Endothelial cell of umbilical vein (primary cell): ENCODE measurements at regions not wholly inside any gene's neighbourhood (a gene's known extent, or its start where the extent isn't known, plus 50 kb on each side); places are given as distances from the start of the nearest gene placed in this dataset.

Experiments
- BruUV-seq: library from RNA; stranded (reverse); fragments of 400-500 nt; replicated peaks from 2 replicates; lab custom pipeline; 2021; lab: Mats Ljungman, UMichigan
- CTCF ChIA-PET: fragments of 300-600, 350-600 bp; sonication (Branson Sonifier 250); formaldehyde crosslinking; loops from one replicate; lab custom pipeline; 2021; ENCODE audit warnings: antibody characterized with exemption, inconsistent platforms; lab: Charles Lee
- POLR2A ChIA-PET: fragments of 300-600, 350-600 bp; sonication (Branson Sonifier 250); formaldehyde crosslinking; loops from one replicate; lab custom pipeline; 2021; ENCODE audit warnings: antibody characterized with exemption, inconsistent platforms; lab: Charles Lee
- DNase-seq: peaks from one replicate; pipeline ENCODE4 v3.0.0-alpha.2; 2011; ENCODE audit warnings: low read depth, low spot score
- FAIRE-seq: peaks from 2 replicates; lab custom pipeline; 2011; peaks lifted over from hg19 to GRCh38; lab: Jason Lieb, UNC
- H2AFZ ChIP-seq: 2 replicates; pipeline ENCODE4 v1.6.0; 2012; ENCODE audit warnings: low read depth, low read length, control low read depth, inconsistent platforms
- H3K27ac ChIP-seq: 2 replicates; pipeline ENCODE4 v1.5.1; 2011; ENCODE audit warnings: low read depth, mild to moderate bottlenecking, control low read depth, low read length, moderate library complexity; ENCODE audit not compliant: insufficient read depth
- H3K27me3 ChIP-seq, 2 experiments: 2 replicates each; pipeline versions ENCODE4 v1.6.0 to v1.6.1; 2011; ENCODE audit warnings: low read length in 2 of 2, mixed read lengths in 1 of 2; ENCODE audit not compliant: control insufficient read depth in 2 of 2, insufficient read depth in 2 of 2
- H3K36me3 ChIP-seq, 2 experiments: 2 replicates in 1 of 2; 3 replicates in 1 of 2; pipeline ENCODE4 v1.5.1; 2011; ENCODE audit warnings: low read length in 2 of 2, mild to moderate bottlenecking in 1 of 2, moderate library complexity in 1 of 2; ENCODE audit not compliant: control insufficient read depth in 2 of 2, insufficient read depth in 2 of 2; ENCODE audit errors: extremely low read depth in 1 of 2
- H3K4me1 ChIP-seq: 3 replicates; pipeline ENCODE4 v1.5.1; 2011; ENCODE audit warnings: mild to moderate bottlenecking, low read length; ENCODE audit not compliant: control insufficient read depth, insufficient read depth; ENCODE audit errors: extremely low read depth
- H3K4me2 ChIP-seq: 2 replicates; pipeline ENCODE4 v1.6.1; 2011; ENCODE audit warnings: low read length, control low read depth, mixed read lengths; ENCODE audit not compliant: insufficient read depth
- H3K4me3 ChIP-seq, 3 experiments: fragments of 200-600 bp in 1 of 3; sonication (generic), shearing (Covaris generic) in 1 of 3; replicated peaks in 1 of 3; 2 replicates each; pipeline ENCODE4 v1.5.1; 2011 to 2016; ENCODE audit warnings: control low read depth in 3 of 3, low read length in 3 of 3, mild to moderate bottlenecking in 2 of 3, inconsistent platforms in 1 of 3, low read depth in 1 of 3, moderate library complexity in 1 of 3; ENCODE audit not compliant: insufficient read depth in 1 of 3
- H3K79me2 ChIP-seq: 2 replicates; pipeline ENCODE4 v1.6.0; 2012; ENCODE audit warnings: low read length, inconsistent platforms; ENCODE audit not compliant: control insufficient read depth, insufficient read depth
- H3K9ac ChIP-seq: replicated peaks from 2 replicates; pipeline ENCODE3; 2011; ENCODE audit warnings: low read length, control low read depth; ENCODE audit not compliant: insufficient read depth; ENCODE audit errors: extremely low read depth
- H3K9me1 ChIP-seq: replicated peaks from 3 replicates; pipeline ENCODE4 v1.6.0; 2011; ENCODE audit warnings: mild to moderate bottlenecking, low read length; ENCODE audit not compliant: control insufficient read depth, insufficient read depth; ENCODE audit errors: extremely low read depth
- H3K9me3 ChIP-seq: replicated peaks from 2 replicates; pipeline ENCODE4 v1.5.1; 2012; ENCODE audit warnings: low read length, inconsistent platforms; ENCODE audit not compliant: control insufficient read depth, insufficient read depth
- H4K20me1 ChIP-seq: replicated peaks from 2 replicates; pipeline ENCODE3; 2011; ENCODE audit warnings: mild to moderate bottlenecking, low read length; ENCODE audit not compliant: control insufficient read depth, insufficient read depth; ENCODE audit errors: extremely low read depth
- CTCF ChIP-seq, 2 donors: IDR thresholded peaks; 1 replicate in 1 of 2; 2 replicates in 1 of 2; pipeline ENCODE4 v1.5.1; 2011; ENCODE audit warnings: low read length in 2 of 2, mild to moderate bottlenecking in 2 of 2, moderate library complexity in 2 of 2, control low read depth in 1 of 2, inconsistent platforms in 1 of 2, low read depth in 1 of 2; ENCODE audit not compliant: insufficient read depth in 1 of 2; ENCODE audit errors: extremely low read depth in 1 of 2
- EZH2 ChIP-seq: IDR thresholded peaks from 2 replicates; pipeline ENCODE4 v1.6.1; 2012; ENCODE audit warnings: borderline replicate concordance, low read depth, mild to moderate bottlenecking, moderate library complexity, low read length, inconsistent platforms; ENCODE audit not compliant: severe bottlenecking
- GATA2 ChIP-seq: IDR thresholded peaks from 2 replicates; pipeline ENCODE4 v1.7.0; 2011; ENCODE audit warnings: low read depth, mild to moderate bottlenecking, moderate library complexity, mixed read lengths, low read length; ENCODE audit not compliant: insufficient read length, insufficient read depth
- JUN ChIP-seq: IDR thresholded peaks from 2 replicates; pipeline ENCODE4 v1.6.1; 2011; ENCODE audit warnings: borderline replicate concordance, low read depth; ENCODE audit not compliant: insufficient read length, insufficient read depth
- MAX ChIP-seq: IDR thresholded peaks from 2 replicates; pipeline ENCODE4 v1.6.1; 2011; ENCODE audit not compliant: insufficient read depth, insufficient read length
- MYC ChIP-seq: IDR thresholded peaks from one replicate; pipeline ENCODE4 v1.6.1; 2011; ENCODE audit warnings: mild to moderate bottlenecking, low read depth, low read length
- POLR2A ChIP-seq: IDR thresholded peaks from 2 replicates; pipeline ENCODE4 v1.6.1; 2012; ENCODE audit warnings: low read depth, mild to moderate bottlenecking, control low read depth, low read length
- POLR2AphosphoS5 ChIP-seq: IDR thresholded peaks from 2 replicates; pipeline ENCODE4 v1.6.1; 2012; ENCODE audit warnings: low read depth, mild to moderate bottlenecking, control low read depth, low read length, moderate library complexity; ENCODE audit not compliant: insufficient read depth
- dilution Hi-C: fragments of 300-500 bp; cut with MboI; formaldehyde crosslinking; loops from one replicate; pipeline ENCODE4 v1.15.0; 2019; ENCODE audit warnings: low sequenced_read_pairs; ENCODE audit not compliant: extremely low pct_ligation_motif_present
- intact Hi-C: fragments of 100-400 bp; cut with micrococcal nuclease; formaldehyde crosslinking; loops from one replicate; pipeline ENCODE4 v1.10.0; 2022

- no peak for FAIRE-seq
- CTCF ChIA-PET = no interaction called here
- Histone ChIP-seq H3K4me2 (no peak overlapping the region), H3K4me1 (no peaks in the 10 kb centered on the region), H4K20me1 (no peaks in the 10 kb centered on the region), H3K27ac (no peak overlapping the region), H3K9me3 (no peaks in the 10 kb centered on the region), H3K79me2 (no peaks in the 10 kb centered on the region), H2AFZ (no peak overlapping the region), H3K9me1 (no peaks in the 10 kb centered on the region), H3K9ac (no peak overlapping the region), H3K4me3 (no peak overlapping the region), H3K27me3 (no peaks in the 10 kb centered on the region), H3K36me3 (no peaks in the 10 kb centered on the region)
- POLR2A ChIA-PET = no interaction called here
- dilution Hi-C loops (no loop called here), intact Hi-C loops (no loop called here)
- DNase-seq = no peak
- BruUV-seq = no TSS peak
- TF ChIP-seq MAX = no peak
- TF ChIP-seq GATA2 = no peak
- TF ChIP-seq EZH2 = no peak
- TF ChIP-seq MYC = no peak
- no peak for TF ChIP-seq POLR2AphosphoS5
- no peak for TF ChIP-seq JUN
- TF ChIP-seq POLR2A = no peak
- TF ChIP-seq CTCF (IDR thresholded peaks at IDR 0.05; ENCODE audit: extremely low read depth in 1 of 2, insufficient read depth in 1 of 2, low read depth in 1 of 2, low read length in 2 of 2) = no peak
Measured at GRCh38 chr5:57979671-57980070, 480.2 kb downstream of the PLK2 start.
